Panc1 (cell line): ENCODE measurements at regions not wholly inside any gene's neighbourhood (a gene's known extent, or its start where the extent isn't known, plus 50 kb on each side); places are given as distances from the start of the nearest gene placed in this dataset.

Experiments used
- ATAC-seq: fragments of 200-7000 bp; cut with Tn5 transposase; 2 replicates; pipeline ENCODE4 v1.9.1; 2020; ENCODE audit warnings: mild to moderate bottlenecking, moderate library complexity
- BruUV-seq: library from RNA; stranded (reverse); fragments of 400-500 nt; replicated peaks from 2 replicates; lab custom pipeline; 2021; lab: Mats Ljungman, UMichigan
- CTCF ChIA-PET: fragments of 300-600 bp; sonication (Branson Sonifier 250); formaldehyde crosslinking; loops from one replicate; lab custom pipeline; 2022; ENCODE audit warnings: antibody characterized with exemption; lab: Charles Lee
- POLR2A ChIA-PET: fragments of 300-600 bp; sonication (Branson Sonifier 250); formaldehyde crosslinking; loops from one replicate; lab custom pipeline; 2022; ENCODE audit warnings: antibody characterized with exemption; lab: Charles Lee
- DNase-seq: peaks from one replicate; pipeline ENCODE4 v3.0.0-alpha.2; 2010; ENCODE audit warnings: low read depth, low spot score
- H3K27ac ChIP-seq: 2 replicates; pipeline ENCODE4 v1.5.1; 2011; ENCODE audit warnings: mild to moderate bottlenecking, low read length, inconsistent platforms
- H3K27me3 ChIP-seq: fragments of 200-500 bp; sonication (Bioruptor generic); 2 replicates; pipeline ENCODE4 v1.6.0; 2014; ENCODE audit warnings: low read length, inconsistent platforms; ENCODE audit not compliant: control insufficient read depth, insufficient read depth
- H3K36me3 ChIP-seq: fragments of 200-500 bp; sonication (Bioruptor generic); 2 replicates; pipeline ENCODE4 v1.5.1; 2014; ENCODE audit warnings: inconsistent platforms, mild to moderate bottlenecking, low read length, moderate library complexity; ENCODE audit not compliant: control insufficient read depth, insufficient read depth
- H3K4me1 ChIP-seq: 2 replicates; pipeline ENCODE4 v1.5.1; 2011; ENCODE audit warnings: inconsistent platforms, mild to moderate bottlenecking, low read length, moderate library complexity; ENCODE audit not compliant: control insufficient read depth, insufficient read depth
- H3K4me3 ChIP-seq, 2 experiments: 2 replicates each; pipeline ENCODE4 v1.5.1; 2011 to 2012; ENCODE audit warnings: low read depth in 2 of 2, low read length in 2 of 2, mild to moderate bottlenecking in 2 of 2, inconsistent platforms in 1 of 2, moderate library complexity in 1 of 2
- H3K9me3 ChIP-seq: fragments of 200-500 bp; sonication (Bioruptor generic); 2 replicates; pipeline ENCODE4 v1.5.1; 2014; ENCODE audit warnings: low read depth, mild to moderate bottlenecking, inconsistent platforms, low read length, moderate library complexity; ENCODE audit not compliant: control insufficient read depth, insufficient read depth
- CTCF ChIP-seq: fragments of 450-650 bp; IDR thresholded peaks from 2 replicates; pipeline ENCODE4 v1.5.1; 2017; ENCODE audit warnings: mild to moderate bottlenecking
- POLR2AphosphoS5 ChIP-seq: IDR thresholded peaks from 2 replicates; pipeline ENCODE4 v1.6.1; 2012; ENCODE audit warnings: mild to moderate bottlenecking, low read depth, low read length, moderate library complexity
- REST ChIP-seq, 2 experiments: IDR thresholded peaks; 2 replicates each; pipeline ENCODE4 v1.6.1; 2011 to 2012; ENCODE audit warnings: low read depth in 2 of 2, control low read depth in 1 of 2, low read length in 1 of 2, mild to moderate bottlenecking in 1 of 2, moderate library complexity in 1 of 2; ENCODE audit not compliant: insufficient read depth in 1 of 2
- SIN3A ChIP-seq: IDR thresholded peaks from 2 replicates; pipeline ENCODE4 v1.6.1; 2012; ENCODE audit warnings: low read depth, mild to moderate bottlenecking, low read length, moderate library complexity, borderline replicate concordance; ENCODE audit not compliant: insufficient read depth
- TCF7L2 ChIP-seq: IDR thresholded peaks from 2 replicates; pipeline ENCODE4 v1.6.1; 2011; ENCODE audit warnings: mild to moderate bottlenecking, low read depth, low read length, inconsistent platforms
- in situ Hi-C: cut with HindIII; loops from 2 replicates; pipeline ENCODE4 v1.10.0; 2016; ENCODE audit warnings: low sequenced_read_pairs, low pct_unique_long_range_greater_than_20kb
- intact Hi-C: fragments of 100-400 bp; cut with micrococcal nuclease; formaldehyde crosslinking; loops from one replicate; pipeline ENCODE4 v1.10.0; 2022; ENCODE audit not compliant: unreplicated experiment

- CTCF ChIA-PET: no interaction called here
- POLR2A ChIA-PET: no interaction called here
- Histone ChIP-seq H3K4me3 (no peak overlapping the region), H3K9me3 (no peaks in the 10 kb centered on the region), H3K27ac (no peak overlapping the region), H3K4me1 (no peaks in the 10 kb centered on the region), H3K27me3 (peaks cover 3% of the 10 kb centered on the region; the same call in 1 of the 2 replicates), H3K36me3 (no peaks in the 10 kb centered on the region)
- ATAC-seq: no peak
- DNase-seq: no peak
- no TSS peak for BruUV-seq
- intact Hi-C loops: no loop called here
- in situ Hi-C loops: no loop called here
- TF ChIP-seq TCF7L2 (no peak), POLR2AphosphoS5 (no peak)
These were observed 296.8 kb upstream of the KAZN start for GRCh38 chr1:14301704-14302024.

- ATAC-seq (no peak), DNase-seq (no peak)
- POLR2A ChIA-PET: no interaction called here
- H3K4me1 ChIP-seq: no peaks in the 10 kb centered on the region
- intact Hi-C loops (no loop called here), in situ Hi-C loops (no loop called here)
- H3K36me3 ChIP-seq: no peaks in the 10 kb centered on the region
- no peak for TF ChIP-seq REST (IDR thresholded peaks at IDR 0.05; ENCODE audit: insufficient read depth in 1 of 2, low read depth in 2 of 2, low read length in 1 of 2)
- no peak for TF ChIP-seq TCF7L2
- TF ChIP-seq SIN3A: no peak
- TF ChIP-seq CTCF: no peak
- no peak for TF ChIP-seq POLR2AphosphoS5
- no peaks in the 10 kb centered on the region for H3K9me3 ChIP-seq
- H3K27me3 ChIP-seq: peaks cover 3% of the 10 kb centered on the region; the same call in 1 of the 2 replicates
- H3K27ac ChIP-seq: no peak overlapping the region
- H3K4me3 ChIP-seq: no peak overlapping the region
- CTCF ChIA-PET: interaction anchor here (0.5 kb wide), 1 partner anchor 222 kb away, joined by 3 read pairs; no protein-coding TSS in a partner anchor
- no TSS peak for BruUV-seq
These were observed 296.5 kb upstream of the KAZN start for GRCh38 chr1:14302025-14302424.

- DNase-seq: no peak
- POLR2A ChIA-PET: no interaction called here
- intact Hi-C loops: no loop called here
These were observed 295.5 kb upstream of the KAZN start for GRCh38 chr1:14303011-14303410.

More at GRCh38 chr1:14303011-14303410, 295.5 kb upstream of the KAZN start:
- H3K36me3 ChIP-seq: no peaks in the 10 kb centered on the region
- in situ Hi-C loops: no loop called here
- CTCF ChIA-PET: no interaction called here
- no peak overlapping the region for H3K27ac ChIP-seq
- no TSS peak for BruUV-seq
- TF ChIP-seq CTCF (no peak), POLR2AphosphoS5 (no peak), REST (IDR thresholded peaks at IDR 0.05; ENCODE audit: insufficient read depth in 1 of 2, low read depth in 2 of 2, low read length in 1 of 2) (no peak), SIN3A (no peak), TCF7L2 (no peak)
- no peak overlapping the region for H3K4me3 ChIP-seq
- no peak for ATAC-seq
- H3K4me1 ChIP-seq: no peaks in the 10 kb centered on the region
- no peaks in the 10 kb centered on the region for H3K9me3 ChIP-seq
- H3K27me3 ChIP-seq: peaks cover 3% of the 10 kb centered on the region; the same call in 1 of the 2 replicates
